ENCODE measurements at regions not wholly inside any gene's neighbourhood (a gene's known extent, or its start where the extent isn't known, plus 50 kb on each side); places are given as distances from the start of the nearest gene placed in this dataset.

DNA sequence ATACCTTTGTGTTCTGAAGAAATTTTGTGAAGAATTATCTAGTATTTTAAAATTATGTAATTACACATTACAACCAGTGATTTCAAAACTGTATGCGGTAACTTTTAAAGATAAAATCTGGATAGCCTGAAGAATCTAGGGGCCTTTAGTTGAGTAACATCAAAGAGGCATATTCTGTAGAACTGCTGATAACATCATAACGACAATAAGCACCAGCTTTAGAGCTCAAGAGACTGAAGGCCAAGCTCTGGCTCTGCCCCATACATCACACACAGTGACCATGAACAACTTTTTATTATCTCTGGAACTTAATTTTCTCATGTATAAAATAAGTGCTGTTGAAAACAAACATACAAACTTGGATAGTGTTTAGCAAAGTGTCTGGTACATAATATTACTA lies 121.1 kb upstream of the RHOBTB1 start:
- no peaks in the 10 kb centered on the region for H3K27me3 ChIP-seq (ENCODE audit: control insufficient read depth, insufficient read depth, low read length, poor library complexity, severe bottlenecking)
- 94 to 100% methylated on average over 2 of the region's 2 CpGs for WGBS, 2 experiments
- no peaks in the 10 kb centered on the region for H3K36me3 ChIP-seq (ENCODE audit: control insufficient read depth, insufficient read depth, low read length)

DNA sequence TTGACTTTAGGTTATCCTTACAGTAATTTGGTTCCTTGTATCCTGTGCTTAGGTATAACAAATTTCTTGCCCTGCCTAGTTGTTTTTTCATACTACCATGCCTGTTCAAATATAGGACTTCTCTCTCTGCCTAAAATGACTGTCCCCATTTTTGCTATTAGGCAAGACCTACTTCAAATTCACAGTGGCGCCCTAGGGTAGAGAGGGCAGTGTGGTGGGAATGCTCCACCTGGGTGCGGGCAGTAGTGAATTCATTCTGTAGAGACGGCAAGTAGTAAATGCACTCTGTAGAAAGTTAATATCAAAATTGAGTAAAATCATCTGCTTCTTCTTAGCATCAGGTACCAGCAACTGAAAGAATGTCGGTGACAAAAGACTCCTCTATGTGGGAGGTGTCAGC lies 120.4 kb upstream of the RHOBTB1 start:
- no peaks in the 10 kb centered on the region for H3K36me3 ChIP-seq (ENCODE audit: control insufficient read depth, insufficient read depth, low read length)
- no peak overlapping the region for H3K4me3 ChIP-seq (ENCODE audit: insufficient read depth, low read depth, low read length)
- no peaks in the 10 kb centered on the region for H3K27me3 ChIP-seq (ENCODE audit: control insufficient read depth, insufficient read depth, low read length, poor library complexity, severe bottlenecking)
- no peaks in the 10 kb centered on the region for H3K9me3 ChIP-seq (ENCODE audit: control insufficient read depth, low read length)
- WGBS, 2 experiments: 94 to 96% methylated on average over 4 of the region's 4 CpGs
- peaks cover 13% of the 10 kb centered on the region for H3K4me1 ChIP-seq (ENCODE audit: control insufficient read depth, insufficient read depth, low read length)
- H3K27ac ChIP-seq (ENCODE audit: insufficient read depth, low read depth, low read length, poor library complexity, severe bottlenecking): no peak overlapping the region

More for the DNA sequence above, 121.1 kb upstream of the RHOBTB1 start:
- H3K4me3 ChIP-seq (ENCODE audit: insufficient read depth, low read depth, low read length): no peak overlapping the region
- peaks cover 13% of the 10 kb centered on the region for H3K4me1 ChIP-seq (ENCODE audit: control insufficient read depth, insufficient read depth, low read length)
- H3K9me3 ChIP-seq (ENCODE audit: control insufficient read depth, low read length): no peaks in the 10 kb centered on the region
- H3K27ac ChIP-seq (ENCODE audit: insufficient read depth, low read depth, low read length, poor library complexity, severe bottlenecking): no peak overlapping the region

DNA sequence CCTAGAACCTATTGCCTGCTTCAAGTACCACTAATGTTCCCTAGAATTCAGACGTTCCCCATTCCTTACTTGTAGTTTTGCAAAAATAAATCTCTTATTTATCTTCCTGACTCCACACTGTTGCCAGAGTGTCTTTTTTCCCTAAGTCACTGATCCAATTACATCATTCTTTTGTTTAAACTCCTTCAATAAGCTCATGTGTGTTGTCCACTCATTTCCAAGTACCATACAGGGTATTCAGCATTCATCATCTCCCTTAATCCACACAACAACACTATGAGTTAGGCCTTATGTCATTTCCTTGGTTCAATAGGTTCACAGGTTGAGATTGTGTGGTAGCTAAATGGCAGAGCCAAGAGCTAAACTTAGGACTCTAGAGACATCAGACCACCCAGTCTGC lies 119.9 kb upstream of the RHOBTB1 start:
- H3K27ac ChIP-seq (ENCODE audit: insufficient read depth, low read depth, low read length, poor library complexity, severe bottlenecking): no peak overlapping the region
- H3K36me3 ChIP-seq (ENCODE audit: control insufficient read depth, insufficient read depth, low read length): no peaks in the 10 kb centered on the region
- H3K4me1 ChIP-seq (ENCODE audit: control insufficient read depth, insufficient read depth, low read length): peaks cover 13% of the 10 kb centered on the region
- no peaks in the 10 kb centered on the region for H3K9me3 ChIP-seq (ENCODE audit: control insufficient read depth, low read length)
- WGBS, 2 experiments: 84 to 97% methylated on average over 1 of the region's 1 CpG
- H3K4me3 ChIP-seq (ENCODE audit: insufficient read depth, low read depth, low read length): no peak overlapping the region
- H3K27me3 ChIP-seq (ENCODE audit: control insufficient read depth, insufficient read depth, low read length, poor library complexity, severe bottlenecking): no peaks in the 10 kb centered on the region

DNA sequence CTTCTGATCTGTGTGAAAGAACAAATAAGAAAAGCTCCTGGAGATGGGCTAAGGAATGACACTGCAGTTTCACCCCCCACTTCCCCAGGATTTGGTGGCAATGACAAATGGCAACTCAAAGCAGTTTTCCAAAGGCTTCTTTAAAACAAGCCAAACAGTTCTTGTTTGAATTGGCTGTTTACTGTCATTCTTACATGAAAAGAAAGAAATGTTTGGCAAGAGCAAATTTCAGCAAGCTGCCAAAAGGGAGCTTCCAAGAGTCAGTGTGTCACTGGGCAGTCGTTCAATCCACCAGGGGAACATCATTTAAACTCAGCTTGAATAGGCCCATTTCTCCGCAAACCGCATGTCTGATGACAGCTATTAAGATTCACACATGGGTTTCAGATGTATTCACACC lies 119.0 kb upstream of the RHOBTB1 start:
- H3K4me1 ChIP-seq (ENCODE audit: control insufficient read depth, insufficient read depth, low read length): peaks cover 13% of the 10 kb centered on the region
- H3K9me3 ChIP-seq (ENCODE audit: control insufficient read depth, low read length): no peaks in the 10 kb centered on the region
- H3K36me3 ChIP-seq (ENCODE audit: control insufficient read depth, insufficient read depth, low read length): no peaks in the 10 kb centered on the region
- H3K4me3 ChIP-seq (ENCODE audit: insufficient read depth, low read depth, low read length): no peak overlapping the region
- 87 to 93% methylated on average over 3 of the region's 3 CpGs for WGBS, 2 experiments
- no peaks in the 10 kb centered on the region for H3K27me3 ChIP-seq (ENCODE audit: control insufficient read depth, insufficient read depth, low read length, poor library complexity, severe bottlenecking)
- no peak overlapping the region for H3K27ac ChIP-seq (ENCODE audit: insufficient read depth, low read depth, low read length, poor library complexity, severe bottlenecking)

DNA sequence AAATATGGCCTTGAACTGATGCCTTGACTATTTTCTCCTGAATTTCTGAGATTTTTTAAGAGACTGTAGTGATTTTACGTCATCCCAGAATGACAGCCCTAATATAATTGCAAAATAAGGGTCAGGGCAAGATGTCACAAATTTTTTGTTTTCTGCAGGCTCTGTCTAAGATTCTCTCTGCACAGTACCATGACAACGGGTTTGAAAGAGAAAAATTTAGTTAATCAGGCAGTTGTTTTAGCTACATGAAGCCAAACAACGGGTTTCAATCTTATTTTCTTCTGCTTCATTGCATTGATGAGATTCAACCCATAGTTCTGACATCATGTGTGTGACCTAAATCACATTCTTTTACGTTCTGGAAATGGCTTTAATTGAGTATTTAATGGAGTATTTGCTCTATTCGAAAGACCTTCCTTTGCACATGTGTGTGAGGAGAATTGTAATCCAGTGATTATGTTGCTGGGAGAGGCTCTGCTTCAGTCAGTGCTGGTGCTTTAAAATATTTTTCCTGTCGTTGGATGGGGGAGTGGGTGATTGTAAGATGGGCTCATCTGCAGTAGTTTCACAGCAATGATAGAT lies 118.0 kb upstream of the RHOBTB1 start:
- H3K9me3 ChIP-seq (ENCODE audit: control insufficient read depth, low read length): no peaks in the 10 kb centered on the region
- H3K27ac ChIP-seq (ENCODE audit: insufficient read depth, low read depth, low read length, poor library complexity, severe bottlenecking): peak overlapping the region; percentile 28
- H3K4me1 ChIP-seq (ENCODE audit: control insufficient read depth, insufficient read depth, low read length): peaks cover 13% of the 10 kb centered on the region
- no peaks in the 10 kb centered on the region for H3K27me3 ChIP-seq (ENCODE audit: control insufficient read depth, insufficient read depth, low read length, poor library complexity, severe bottlenecking)
- H3K36me3 ChIP-seq (ENCODE audit: control insufficient read depth, insufficient read depth, low read length): no peaks in the 10 kb centered on the region
- WGBS, 2 experiments: 82 to 85% methylated on average over 6 of the region's 6 CpGs
- no peak overlapping the region for H3K4me3 ChIP-seq (ENCODE audit: insufficient read depth, low read depth, low read length)

DNA sequence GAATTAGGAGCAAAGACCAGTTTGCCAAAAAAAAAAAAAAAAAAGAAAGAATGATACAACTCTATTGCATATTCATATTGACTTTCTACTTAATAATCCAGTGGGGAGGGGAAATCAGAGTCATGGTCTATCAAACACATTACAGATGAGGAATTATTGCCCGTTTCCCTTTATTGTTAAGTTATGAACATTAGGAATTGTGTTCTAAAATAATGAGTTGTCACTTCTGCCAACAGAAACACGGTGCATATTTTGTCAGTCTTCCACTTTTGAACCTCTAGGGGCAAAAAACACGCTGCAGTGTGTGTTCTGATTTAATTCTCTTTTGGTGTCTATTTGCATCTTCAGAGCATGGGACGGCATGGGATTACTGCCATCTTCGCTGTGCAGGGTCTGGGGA lies 115.7 kb upstream of the RHOBTB1 start:
- WGBS, 2 experiments: 93 to 97% methylated on average over 5 of the region's 5 CpGs
- H3K27ac ChIP-seq (ENCODE audit: insufficient read depth, low read depth, low read length, poor library complexity, severe bottlenecking): no peak overlapping the region

DNA sequence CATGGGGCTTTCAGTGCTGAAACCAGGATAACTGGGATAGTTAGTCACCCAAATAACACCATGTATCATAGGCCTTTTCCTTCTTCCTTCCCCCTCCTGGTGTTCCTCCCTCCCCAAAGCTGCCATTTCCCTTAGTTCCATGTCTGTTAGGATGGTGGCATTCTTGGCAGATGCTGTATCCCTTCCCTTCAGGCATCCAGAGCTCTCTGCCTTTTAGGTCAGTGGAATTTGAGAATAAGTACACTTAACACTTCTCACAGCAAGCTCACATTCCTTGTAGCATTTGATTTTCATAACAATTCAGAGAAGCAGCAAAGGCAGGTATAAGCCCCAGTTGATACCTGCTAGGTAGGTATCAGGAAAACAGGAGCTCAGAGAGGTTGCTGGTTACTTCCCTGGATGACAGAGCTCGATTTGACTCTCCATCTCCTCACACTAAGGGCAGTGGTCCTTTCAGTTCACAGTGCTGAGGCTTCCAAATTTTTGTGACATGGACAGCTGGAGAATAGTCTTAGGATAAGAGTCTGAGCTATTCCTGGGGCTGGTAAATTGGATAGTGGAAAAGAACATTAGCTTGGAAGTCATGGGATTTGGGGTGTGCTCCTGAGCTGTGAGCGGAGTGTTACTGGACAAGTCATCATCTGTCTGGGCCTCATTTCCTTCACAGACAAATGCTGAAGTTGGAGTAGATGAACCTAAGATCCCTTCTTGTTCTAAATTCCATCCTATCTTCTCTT lies 108.7 kb upstream of the RHOBTB1 start:
- Histone ChIP-seq H3K27me3 (ENCODE audit: control insufficient read depth, insufficient read depth, low read length, poor library complexity, severe bottlenecking) (no peaks in the 10 kb centered on the region), H3K9me3 (ENCODE audit: control insufficient read depth, low read length) (no peaks in the 10 kb centered on the region), H3K4me1 (ENCODE audit: control insufficient read depth, insufficient read depth, low read length) (no peaks in the 10 kb centered on the region), H3K4me3 (ENCODE audit: insufficient read depth, low read depth, low read length) (no peak overlapping the region), H3K27ac (ENCODE audit: insufficient read depth, low read depth, low read length, poor library complexity, severe bottlenecking) (no peak overlapping the region), H3K36me3 (ENCODE audit: control insufficient read depth, insufficient read depth, low read length) (no peaks in the 10 kb centered on the region)
- 85 to 97% methylated on average over 2 of the region's 2 CpGs for WGBS, 2 experiments

More for the DNA sequence above, 115.7 kb upstream of the RHOBTB1 start:
- Histone ChIP-seq H3K36me3 (ENCODE audit: control insufficient read depth, insufficient read depth, low read length) (no peaks in the 10 kb centered on the region), H3K9me3 (ENCODE audit: control insufficient read depth, low read length) (no peaks in the 10 kb centered on the region), H3K4me1 (ENCODE audit: control insufficient read depth, insufficient read depth, low read length) (peaks cover 13% of the 10 kb centered on the region), H3K4me3 (ENCODE audit: insufficient read depth, low read depth, low read length) (no peak overlapping the region), H3K27me3 (ENCODE audit: control insufficient read depth, insufficient read depth, low read length, poor library complexity, severe bottlenecking) (no peaks in the 10 kb centered on the region)

DNA sequence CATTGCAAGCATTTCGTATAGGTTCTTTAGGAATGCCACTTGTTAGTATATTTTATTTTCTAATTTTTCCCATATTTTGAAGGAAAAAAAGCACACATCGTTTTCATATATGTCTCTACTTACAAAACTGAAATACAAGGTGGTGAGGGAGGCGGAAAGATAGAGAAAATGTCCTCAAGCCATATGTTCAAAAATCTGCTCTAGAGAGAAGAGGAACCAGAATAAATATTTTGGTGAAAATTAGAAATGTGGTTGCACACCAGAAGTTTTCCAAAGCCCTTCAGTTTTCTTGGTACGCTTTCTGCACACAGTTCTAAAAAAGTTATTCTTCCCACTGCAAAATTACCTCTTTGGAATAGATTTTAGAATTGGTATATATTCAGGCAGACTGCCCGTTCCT lies 107.4 kb upstream of the RHOBTB1 start:
- 96 to 100% methylated on average over 1 to 3 of the region's 5 CpGs for WGBS, 2 experiments
- H3K9me3 ChIP-seq (ENCODE audit: control insufficient read depth, low read length): no peaks in the 10 kb centered on the region
- no peak overlapping the region for H3K27ac ChIP-seq (ENCODE audit: insufficient read depth, low read depth, low read length, poor library complexity, severe bottlenecking)
- no peak overlapping the region for H3K4me3 ChIP-seq (ENCODE audit: insufficient read depth, low read depth, low read length)
- no peaks in the 10 kb centered on the region for H3K36me3 ChIP-seq (ENCODE audit: control insufficient read depth, insufficient read depth, low read length)
- no peaks in the 10 kb centered on the region for H3K4me1 ChIP-seq (ENCODE audit: control insufficient read depth, insufficient read depth, low read length)
- no peaks in the 10 kb centered on the region for H3K27me3 ChIP-seq (ENCODE audit: control insufficient read depth, insufficient read depth, low read length, poor library complexity, severe bottlenecking)

DNA sequence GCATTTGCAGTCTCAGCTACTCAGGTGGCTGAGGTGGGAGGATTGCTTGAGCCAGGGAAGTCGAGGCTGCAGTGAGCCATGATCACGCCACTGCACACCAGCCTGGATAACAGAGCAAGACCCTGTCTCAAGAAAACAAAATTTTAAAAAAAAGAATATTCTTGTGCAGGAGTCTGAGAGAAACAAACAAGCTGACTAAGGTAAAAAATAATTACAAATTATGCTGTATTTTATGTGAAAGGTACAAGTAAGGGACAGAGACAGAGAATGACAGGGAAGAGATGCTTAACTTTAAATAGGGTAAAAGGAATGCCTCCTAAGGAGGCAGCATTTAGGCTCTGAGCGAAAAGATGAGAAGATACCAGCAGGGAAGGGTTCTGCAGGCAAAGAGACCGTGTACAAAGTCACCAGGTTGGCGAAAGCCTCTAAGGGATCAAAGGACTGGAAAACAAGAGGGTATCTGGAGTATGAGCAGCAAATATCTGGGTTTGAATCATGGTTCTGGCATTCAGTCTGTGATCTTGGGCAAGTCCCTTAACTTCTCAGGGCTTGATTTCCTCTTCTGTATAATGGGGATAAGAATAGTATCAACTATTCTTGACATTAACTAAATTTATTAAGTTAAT lies 106.2 kb upstream of the RHOBTB1 start:
- no peaks in the 10 kb centered on the region for H3K36me3 ChIP-seq (ENCODE audit: control insufficient read depth, insufficient read depth, low read length)
- H3K4me3 ChIP-seq (ENCODE audit: insufficient read depth, low read depth, low read length): no peak overlapping the region
- no peaks in the 10 kb centered on the region for H3K27me3 ChIP-seq (ENCODE audit: control insufficient read depth, insufficient read depth, low read length, poor library complexity, severe bottlenecking)
- H3K4me1 ChIP-seq (ENCODE audit: control insufficient read depth, insufficient read depth, low read length): no peaks in the 10 kb centered on the region
- no peak overlapping the region for H3K27ac ChIP-seq (ENCODE audit: insufficient read depth, low read depth, low read length, poor library complexity, severe bottlenecking)
- 79 to 88% methylated on average over 5 of the region's 5 CpGs for WGBS, 2 experiments
- no peaks in the 10 kb centered on the region for H3K9me3 ChIP-seq (ENCODE audit: control insufficient read depth, low read length)

DNA sequence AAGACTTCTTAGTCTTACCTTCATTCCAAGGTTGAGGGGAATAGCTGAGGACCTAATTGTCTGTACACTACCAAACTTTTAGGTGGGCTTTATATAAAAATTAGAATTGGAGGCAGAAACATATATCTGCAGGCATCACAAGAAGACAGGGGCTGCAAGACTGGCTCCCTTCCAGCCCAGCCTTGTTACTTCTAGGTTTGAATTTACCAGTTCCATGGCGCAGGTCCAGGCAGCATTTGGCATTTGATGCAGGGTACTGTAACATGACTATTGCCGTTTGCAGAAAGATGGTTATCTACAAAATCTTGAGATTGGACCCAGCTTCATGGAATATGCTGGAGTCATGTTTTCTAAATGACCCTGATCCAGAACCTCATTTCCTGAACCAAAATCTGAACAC lies 105.4 kb upstream of the RHOBTB1 start:
- H3K4me3 ChIP-seq (ENCODE audit: insufficient read depth, low read depth, low read length): no peak overlapping the region
- no peaks in the 10 kb centered on the region for H3K9me3 ChIP-seq (ENCODE audit: control insufficient read depth, low read length)
- WGBS, 2 experiments: 92 to 94% methylated on average over 2 of the region's 2 CpGs
- H3K27ac ChIP-seq (ENCODE audit: insufficient read depth, low read depth, low read length, poor library complexity, severe bottlenecking): no peak overlapping the region
- H3K4me1 ChIP-seq (ENCODE audit: control insufficient read depth, insufficient read depth, low read length): no peaks in the 10 kb centered on the region
- H3K27me3 ChIP-seq (ENCODE audit: control insufficient read depth, insufficient read depth, low read length, poor library complexity, severe bottlenecking): no peaks in the 10 kb centered on the region
- no peaks in the 10 kb centered on the region for H3K36me3 ChIP-seq (ENCODE audit: control insufficient read depth, insufficient read depth, low read length)

All from ectodermal cell (in vitro differentiated cells).